ENCODE measurements at regions not wholly inside any gene's neighbourhood (a gene's known extent, or its start where the extent isn't known, plus 50 kb on each side); places are given as distances from the start of the nearest gene placed in this dataset.

DNA sequence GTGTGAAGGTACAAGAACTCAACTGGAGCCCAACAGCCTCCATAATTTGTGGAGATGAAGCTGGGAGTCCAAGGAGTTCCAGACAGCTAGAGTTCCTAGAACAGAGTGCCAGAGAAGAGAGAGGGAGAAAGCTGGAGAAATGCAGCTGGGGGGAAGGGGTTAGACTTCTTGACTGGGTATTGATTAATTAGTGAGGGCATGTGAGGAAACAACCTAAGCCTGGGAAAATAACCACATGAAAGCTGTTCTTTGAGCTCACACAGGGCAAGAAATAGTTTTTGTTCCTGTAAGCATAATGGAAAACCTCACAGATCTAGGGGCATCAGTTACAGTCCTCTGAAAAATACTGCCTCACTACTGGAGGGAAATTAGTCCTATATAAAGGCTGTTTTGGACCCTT is 230.5 kb upstream of the FKBP1C start:
- no peak for TF ChIP-seq EZH2 (IDR thresholded peaks at IDR 0.05; ENCODE audit: borderline replicate concordance, low read length)
- TF ChIP-seq, protein P1, sequence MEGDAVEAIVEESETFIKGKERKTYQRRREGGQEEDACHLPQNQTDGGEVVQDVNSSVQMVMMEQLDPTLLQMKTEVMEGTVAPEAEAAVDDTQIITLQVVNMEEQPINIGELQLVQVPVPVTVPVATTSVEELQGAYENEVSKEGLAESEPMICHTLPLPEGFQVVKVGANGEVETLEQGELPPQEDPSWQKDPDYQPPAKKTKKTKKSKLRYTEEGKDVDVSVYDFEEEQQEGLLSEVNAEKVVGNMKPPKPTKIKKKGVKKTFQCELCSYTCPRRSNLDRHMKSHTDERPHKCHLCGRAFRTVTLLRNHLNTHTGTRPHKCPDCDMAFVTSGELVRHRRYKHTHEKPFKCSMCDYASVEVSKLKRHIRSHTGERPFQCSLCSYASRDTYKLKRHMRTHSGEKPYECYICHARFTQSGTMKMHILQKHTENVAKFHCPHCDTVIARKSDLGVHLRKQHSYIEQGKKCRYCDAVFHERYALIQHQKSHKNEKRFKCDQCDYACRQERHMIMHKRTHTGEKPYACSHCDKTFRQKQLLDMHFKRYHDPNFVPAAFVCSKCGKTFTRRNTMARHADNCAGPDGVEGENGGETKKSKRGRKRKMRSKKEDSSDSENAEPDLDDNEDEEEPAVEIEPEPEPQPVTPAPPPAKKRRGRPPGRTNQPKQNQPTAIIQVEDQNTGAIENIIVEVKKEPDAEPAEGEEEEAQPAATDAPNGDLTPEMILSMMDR (IDR thresholded peaks at IDR 0.05; ENCODE audit: low read length), result no peak
